H9 (cell line): ENCODE measurements at regions not wholly inside any gene's neighbourhood (a gene's known extent, or its start where the extent isn't known, plus 50 kb on each side); places are given as distances from the start of the nearest gene placed in this dataset.

Experiments
- DNase-seq: peaks from one replicate; pipeline ENCODE4 v3.0.0-alpha.2; 2017
- H2AFZ ChIP-seq: one replicate; pipeline ENCODE4 v1.6.1; 2013; ENCODE audit warnings: mild to moderate bottlenecking, low read length, control low read depth, moderate library complexity
- H2AK5ac ChIP-seq: 2 replicates; pipeline ENCODE4 v1.6.1; 2013; ENCODE audit warnings: low read length, control low read depth, mixed read lengths; ENCODE audit not compliant: insufficient read length
- H2BK120ac ChIP-seq: one replicate; pipeline ENCODE4 v1.6.1; 2013; ENCODE audit warnings: low read depth, mild to moderate bottlenecking, low read length, control low read depth, inconsistent platforms; ENCODE audit not compliant: poor library complexity, severe bottlenecking
- H2BK12ac ChIP-seq: 2 replicates; pipeline ENCODE4 v1.6.1; 2013; ENCODE audit warnings: low read length, control low read depth, mixed read lengths, low read depth; ENCODE audit not compliant: insufficient read length
- H2BK15ac ChIP-seq: 2 replicates; pipeline ENCODE4 v1.6.1; 2013; ENCODE audit warnings: low read depth, low read length, control low read depth
- H2BK20ac ChIP-seq: one replicate; pipeline ENCODE4 v1.6.1; 2013; ENCODE audit warnings: low read depth, mild to moderate bottlenecking, low read length, control low read depth, inconsistent platforms; ENCODE audit not compliant: poor library complexity, severe bottlenecking
- H2BK5ac ChIP-seq: 2 replicates; pipeline ENCODE4 v1.6.1; 2013; ENCODE audit warnings: low read length, control low read depth, mixed read lengths; ENCODE audit not compliant: insufficient read length
- H3K14ac ChIP-seq: 2 replicates; pipeline ENCODE4 v1.6.1; 2013; ENCODE audit warnings: low read length, control low read depth; ENCODE audit not compliant: insufficient read depth
- H3K18ac ChIP-seq: 2 replicates; pipeline ENCODE4 v1.6.1; 2013; ENCODE audit warnings: low read depth, mild to moderate bottlenecking, mixed read lengths, low read length, control low read depth; ENCODE audit not compliant: insufficient read length
- H3K23ac ChIP-seq: 2 replicates; pipeline ENCODE4 v1.6.1; 2013; ENCODE audit warnings: low read length, control low read depth, mixed read lengths, low read depth; ENCODE audit not compliant: insufficient read length
- H3K23me2 ChIP-seq: 2 replicates; pipeline ENCODE4 v1.6.1; 2013; ENCODE audit warnings: low read depth, mild to moderate bottlenecking, mixed read lengths, low read length, control low read depth; ENCODE audit not compliant: insufficient read length, poor library complexity, severe bottlenecking
- H3K27ac ChIP-seq: 2 replicates; pipeline ENCODE4 v1.5.1; 2013; ENCODE audit warnings: low read length, control low read depth, mixed read lengths, low read depth; ENCODE audit not compliant: insufficient read length
- H3K27me3 ChIP-seq: 2 replicates; pipeline ENCODE4 v1.6.1; 2013; ENCODE audit warnings: low read length, control low read depth, inconsistent platforms; ENCODE audit not compliant: insufficient read depth
- H3K4ac ChIP-seq: 2 replicates; pipeline ENCODE4 v1.6.1; 2013; ENCODE audit warnings: low read depth, mild to moderate bottlenecking, control low read depth, inconsistent platforms, low read length, moderate library complexity
- H3K4me1 ChIP-seq: 2 replicates; pipeline ENCODE4 v1.6.1; 2013; ENCODE audit warnings: low read length, control low read depth, inconsistent platforms; ENCODE audit not compliant: insufficient read depth
- H3K4me2 ChIP-seq: 2 replicates; pipeline ENCODE4 v1.6.1; 2013; ENCODE audit warnings: low read length, control low read depth, mixed read lengths; ENCODE audit not compliant: insufficient read length, insufficient read depth
- H3K56ac ChIP-seq: 2 replicates; pipeline ENCODE4 v1.6.1; 2013; ENCODE audit warnings: low read depth, mild to moderate bottlenecking, mixed read lengths, low read length, control low read depth; ENCODE audit not compliant: insufficient read length
- H3K79me1 ChIP-seq: 2 replicates; pipeline ENCODE4 v1.6.1; 2013; ENCODE audit warnings: low read depth, mild to moderate bottlenecking, moderate library complexity, low read length, control low read depth, inconsistent platforms; ENCODE audit not compliant: insufficient read depth, poor library complexity, severe bottlenecking
- H3K79me2 ChIP-seq: 2 replicates; pipeline ENCODE4 v1.6.1; 2013; ENCODE audit warnings: low read length, control low read depth, inconsistent platforms; ENCODE audit not compliant: insufficient read depth
- H3K9ac ChIP-seq: 2 replicates; pipeline ENCODE4 v1.6.1; 2013; ENCODE audit warnings: low read length, control low read depth, mixed read lengths; ENCODE audit not compliant: insufficient read length; ENCODE audit errors: extremely low read depth
- H3K9me3 ChIP-seq: one replicate; pipeline ENCODE4 v1.6.1; 2013; ENCODE audit warnings: low read depth, low read length, inconsistent platforms; ENCODE audit not compliant: control insufficient read depth
- H3T11ph ChIP-seq: one replicate; pipeline ENCODE4 v1.6.1; 2013; ENCODE audit warnings: mild to moderate bottlenecking, low read length, control low read depth, inconsistent platforms
- H4K20me1 ChIP-seq: one replicate; pipeline ENCODE4 v1.6.1; 2013; ENCODE audit not compliant: control insufficient read depth, insufficient read length, insufficient read depth
- H4K5ac ChIP-seq: 2 replicates; pipeline ENCODE4 v1.6.1; 2013; ENCODE audit warnings: low read depth, mild to moderate bottlenecking, mixed read lengths, low read length, control low read depth; ENCODE audit not compliant: insufficient read length
- H4K8ac ChIP-seq: replicated peaks from 2 replicates; pipeline ENCODE4 v1.6.1; 2013; ENCODE audit warnings: low read length, control low read depth, mixed read lengths, low read depth; ENCODE audit not compliant: insufficient read length
- H4K91ac ChIP-seq: 2 replicates; pipeline ENCODE4 v1.6.1; 2013; ENCODE audit warnings: low read depth, mild to moderate bottlenecking, moderate library complexity, mixed read lengths, low read length, control low read depth; ENCODE audit not compliant: insufficient read length
- H3K27ac Mint-ChIP-seq, 3 experiments: 2 replicates in 2 of 3; 3 replicates in 1 of 3; pipeline ENCODE4 v1.8.0; 2020 to 2021; ENCODE audit warnings: mixed read lengths in 3 of 3, mild to moderate bottlenecking in 1 of 3, moderate library complexity in 1 of 3
- H3K27me3 Mint-ChIP-seq: 2 replicates; pipeline ENCODE4 v1.8.0; 2021; ENCODE audit warnings: low read depth, mild to moderate bottlenecking, moderate library complexity, mixed read lengths
- H3K36me3 Mint-ChIP-seq, 3 experiments: 2 replicates in 2 of 3; 3 replicates in 1 of 3; pipeline ENCODE4 v1.8.0; 2020 to 2021; ENCODE audit warnings: low read depth in 3 of 3, mixed read lengths in 3 of 3; ENCODE audit not compliant: insufficient read depth in 1 of 3
- H3K4me1 Mint-ChIP-seq, 2 experiments: 2 replicates each; pipeline ENCODE4 v1.8.0; 2020; ENCODE audit warnings: mixed read lengths in 2 of 2
- H3K4me3 Mint-ChIP-seq, 2 experiments: 2 replicates in 1 of 2; 3 replicates in 1 of 2; pipeline ENCODE4 v1.8.0; 2020 to 2021; ENCODE audit warnings: mild to moderate bottlenecking in 2 of 2, mixed read lengths in 2 of 2, moderate library complexity in 1 of 2
- H3K9me3 Mint-ChIP-seq, 2 experiments: 2 replicates in 1 of 2; 3 replicates in 1 of 2; pipeline ENCODE4 v1.8.0; 2020; ENCODE audit warnings: mild to moderate bottlenecking in 2 of 2, mixed read lengths in 2 of 2, moderate library complexity in 1 of 2
- CTCF ChIP-seq: fragments of 200-600 bp; sonication (generic); conservative IDR thresholded peaks from 3 replicates; pipeline ENCODE4 v1.8.0; 2021; ENCODE audit warnings: antibody characterized with exemption, mild to moderate bottlenecking
- WGBS: extraction: QIAGEN DNeasy Blood & Tissue Kit; methylation state at CpG from one replicate; pipeline ENCODE4 v1.1.7; 2013; ENCODE audit warnings: missing lambda C conversion rate, low lambda C conversion rate, mixed read lengths; ENCODE audit not compliant: insufficient read length; ENCODE audit errors: extremely low coverage; 5-methylcytosine and 5-hydroxymethylcytosine counted together

GRCh38 chr2:117436697-117437096 lies 377.8 kb upstream of the DDX18 start:
- Histone ChIP-seq H3K79me2 (no peaks in the 10 kb centered on the region), H3K23ac (no peak overlapping the region), H4K91ac (no peak overlapping the region), H3K23me2 (no peaks in the 10 kb centered on the region), H3K9me3 (no peaks in the 10 kb centered on the region), H3K4me2 (no peak overlapping the region), H2AK5ac (no peak overlapping the region), H3K18ac (no peak overlapping the region), H2BK20ac (no peak overlapping the region), H3K27me3 (no peaks in the 10 kb centered on the region), H4K20me1 (no peaks in the 10 kb centered on the region), H3K4ac (no peak overlapping the region), H4K5ac (no peak overlapping the region), H3K4me1 (no peaks in the 10 kb centered on the region), H2BK15ac (no peak overlapping the region), H3T11ph (no peak overlapping the region), H2BK12ac (no peak overlapping the region), H3K79me1 (no peaks in the 10 kb centered on the region), H3K14ac (no peak overlapping the region), H3K9ac (no peak overlapping the region), H2BK5ac (no peak overlapping the region), H2AFZ (no peak overlapping the region), H4K8ac (no peak overlapping the region), H3K56ac (no peak overlapping the region), H2BK120ac (no peak overlapping the region), H3K27ac (no peak overlapping the region)
- TF ChIP-seq CTCF, result no peak
- Mint-ChIP-seq H3K9me3 (no peaks in the 10 kb centered on the region), H3K36me3 (no peaks in the 10 kb centered on the region), H3K4me3 (no peak overlapping the region), H3K27me3 (no peaks in the 10 kb centered on the region), H3K27ac (no peak overlapping the region), H3K4me1 (no peaks in the 10 kb centered on the region)
- WGBS, result no CpG with 5 or more reads among the region's 3 CpGs
- no peak for DNase-seq
